ENCODE measurements at regions not wholly inside any gene's neighbourhood (a gene's known extent, or its start where the extent isn't known, plus 50 kb on each side); places are given as distances from the start of the nearest gene placed in this dataset.

- no peak for TF ChIP-seq CTCF (IDR thresholded peaks at IDR 0.05; ENCODE audit: low read depth, low read length, poor library complexity, severe bottlenecking)
- TF ChIP-seq EZH2phosphoT487 (IDR thresholded peaks at IDR 0.05; ENCODE audit: borderline replicate concordance, low read length), result no peak
These were observed 157.4 kb downstream of the SIPA1L2 start for GRCh38 chr1:232472485-232473041.

All from DOHH2 (cell line).